ENCODE measurements at regions not wholly inside any gene's neighbourhood (a gene's known extent, or its start where the extent isn't known, plus 50 kb on each side); places are given as distances from the start of the nearest gene placed in this dataset.

DNA sequence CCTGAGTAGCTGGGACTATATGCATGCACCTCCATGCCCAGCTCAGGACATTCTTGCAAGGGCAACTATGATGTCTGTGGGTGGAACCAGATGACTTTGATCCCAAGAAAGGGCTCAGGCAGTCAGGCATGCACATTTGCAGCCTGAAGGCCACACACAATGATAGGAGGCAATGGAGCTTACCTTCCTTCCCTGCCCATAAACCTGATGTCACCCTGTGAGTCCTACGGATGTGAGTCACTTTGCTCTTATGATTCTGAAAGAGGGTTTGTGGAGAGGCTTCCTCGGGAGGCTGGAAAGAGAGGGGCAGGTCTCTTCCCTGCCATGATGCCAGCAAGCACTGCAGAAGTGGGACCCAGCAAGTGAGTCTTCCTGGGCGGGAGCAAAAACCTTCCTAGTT, 202.4 kb downstream of the LY86 start:
- TF ChIP-seq, protein P1, sequence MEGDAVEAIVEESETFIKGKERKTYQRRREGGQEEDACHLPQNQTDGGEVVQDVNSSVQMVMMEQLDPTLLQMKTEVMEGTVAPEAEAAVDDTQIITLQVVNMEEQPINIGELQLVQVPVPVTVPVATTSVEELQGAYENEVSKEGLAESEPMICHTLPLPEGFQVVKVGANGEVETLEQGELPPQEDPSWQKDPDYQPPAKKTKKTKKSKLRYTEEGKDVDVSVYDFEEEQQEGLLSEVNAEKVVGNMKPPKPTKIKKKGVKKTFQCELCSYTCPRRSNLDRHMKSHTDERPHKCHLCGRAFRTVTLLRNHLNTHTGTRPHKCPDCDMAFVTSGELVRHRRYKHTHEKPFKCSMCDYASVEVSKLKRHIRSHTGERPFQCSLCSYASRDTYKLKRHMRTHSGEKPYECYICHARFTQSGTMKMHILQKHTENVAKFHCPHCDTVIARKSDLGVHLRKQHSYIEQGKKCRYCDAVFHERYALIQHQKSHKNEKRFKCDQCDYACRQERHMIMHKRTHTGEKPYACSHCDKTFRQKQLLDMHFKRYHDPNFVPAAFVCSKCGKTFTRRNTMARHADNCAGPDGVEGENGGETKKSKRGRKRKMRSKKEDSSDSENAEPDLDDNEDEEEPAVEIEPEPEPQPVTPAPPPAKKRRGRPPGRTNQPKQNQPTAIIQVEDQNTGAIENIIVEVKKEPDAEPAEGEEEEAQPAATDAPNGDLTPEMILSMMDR (conservative IDR thresholded peaks at IDR 0.05): no peak
- TF ChIP-seq ZFX (IDR thresholded peaks at IDR 0.05): no peak
